GM12878 (cell line): ENCODE measurements at regions not wholly inside any gene's neighbourhood (a gene's known extent, or its start where the extent isn't known, plus 50 kb on each side); places are given as distances from the start of the nearest gene placed in this dataset.

ENCODE experiments used
- ATAC-seq: fragments of 200-7000 bp; cut with Tn5 transposase; 3 replicates; pipeline ENCODE4 v1.9.1; 2020; ENCODE audit warnings: mild to moderate bottlenecking, moderate library complexity
- BruUV-seq: library from RNA; stranded (reverse); fragments of 400-500 nt; replicated peaks from 2 replicates; lab custom pipeline; 2021; lab: Mats Ljungman, UMichigan
- CTCF ChIA-PET: fragments of 300-600 bp; sonication (Branson Sonifier 250); formaldehyde crosslinking; extraction: SDS; loops from one replicate; lab custom pipeline; 2021; ENCODE audit warnings: inconsistent platforms; lab: Yijun Ruan, JAX
- POLR2A ChIA-PET: fragments of 350-600 bp; formaldehyde crosslinking; extraction: SDS; loops from one replicate; lab custom pipeline; 2021; ENCODE audit warnings: inconsistent platforms; lab: Charles Lee
- RAD21 ChIA-PET: fragments of 300-600 bp; sonication (Branson Sonifier 250); formaldehyde crosslinking; loops from one replicate; lab custom pipeline; 2023; ENCODE audit warnings: antibody characterized with exemption; ENCODE audit not compliant: unreplicated experiment; lab: Charles Lee
- SMC1A ChIA-PET: fragments of 300-600 bp; sonication (Branson Sonifier 250); formaldehyde crosslinking; loops from one replicate; lab custom pipeline; 2023; ENCODE audit not compliant: unreplicated experiment, uncharacterized antibody; lab: Charles Lee
- DNase-seq: peaks from one replicate; pipeline ENCODE4 v3.0.0-alpha.2; 2011; ENCODE audit warnings: low read depth, low spot score
- FAIRE-seq: peaks from 3 replicates; lab custom pipeline; 2011; peaks lifted over from hg19 to GRCh38; lab: Jason Lieb, UNC
- H2AFZ ChIP-seq: 2 replicates; pipeline ENCODE4 v1.6.0; 2011; ENCODE audit warnings: low read depth, low read length, control low read depth; ENCODE audit not compliant: control insufficient read depth
- H3K27ac ChIP-seq: 2 replicates; pipeline ENCODE4 v1.5.1; 2011; ENCODE audit warnings: control low read depth; ENCODE audit not compliant: control insufficient read depth, insufficient read depth
- H3K27me3 ChIP-seq, 2 experiments: replicated peaks in 1 of 2; 2 replicates each; pipeline versions ENCODE4 v1.6.0 to v1.6.1; 2011; ENCODE audit warnings: low read length in 1 of 2; ENCODE audit not compliant: control insufficient read depth in 2 of 2, insufficient read depth in 2 of 2
- H3K36me3 ChIP-seq, 2 experiments: 2 replicates each; pipeline ENCODE4 v1.5.1; 2011; ENCODE audit warnings: low read length in 1 of 2; ENCODE audit not compliant: control insufficient read depth in 2 of 2, insufficient read depth in 2 of 2
- H3K4me1 ChIP-seq: 2 replicates; pipeline ENCODE4 v1.6.1; 2011; ENCODE audit warnings: mild to moderate bottlenecking, low read length, moderate library complexity, mixed read lengths; ENCODE audit not compliant: control insufficient read depth, insufficient read depth
- H3K4me2 ChIP-seq: 2 replicates; pipeline ENCODE4 v1.6.0; 2011; ENCODE audit warnings: control low read depth; ENCODE audit not compliant: control insufficient read depth, insufficient read depth
- H3K4me3 ChIP-seq: fragments of 200-600 bp; sonication (generic); 2 replicates; pipeline ENCODE4 v1.5.1; 2016
- H3K79me2 ChIP-seq: 2 replicates; pipeline ENCODE4 v1.6.0; 2011; ENCODE audit warnings: low read length; ENCODE audit not compliant: control insufficient read depth, insufficient read depth
- H3K9ac ChIP-seq: 2 replicates; pipeline ENCODE4 v1.8.0; 2011; ENCODE audit warnings: low read length, control low read depth, mixed read lengths; ENCODE audit not compliant: control insufficient read depth, insufficient read depth
- H3K9me3 ChIP-seq: replicated peaks from 3 replicates; pipeline ENCODE4 v1.5.1; 2011; ENCODE audit warnings: mild to moderate bottlenecking, low read length; ENCODE audit not compliant: control insufficient read depth, insufficient read depth
- H4K20me1 ChIP-seq: 2 replicates; pipeline ENCODE4 v1.6.0; 2011; ENCODE audit not compliant: control insufficient read depth, insufficient read depth
- BMI1 ChIP-seq: fragments of 450-650 bp; IDR thresholded peaks from 2 replicates; pipeline ENCODE4 v1.6.1; 2016; ENCODE audit warnings: mild to moderate bottlenecking, moderate library complexity, borderline replicate concordance
- CBX3 ChIP-seq: fragments of 200-600 bp; sonication (generic); IDR thresholded peaks from 2 replicates; pipeline ENCODE4 v1.6.1; 2016; ENCODE audit warnings: low read depth, borderline replicate concordance
- EZH2 ChIP-seq: IDR thresholded peaks from 2 replicates; pipeline ENCODE4 v1.6.1; 2012; ENCODE audit warnings: low read depth, mild to moderate bottlenecking, control low read depth, inconsistent platforms, low read length, borderline replicate concordance; ENCODE audit not compliant: control insufficient read depth
- HDAC2 ChIP-seq: fragments of 200-600 bp; sonication (generic); IDR thresholded peaks from 2 replicates; pipeline ENCODE4 v1.6.1; 2017
- LARP7 ChIP-seq: fragments of 450-650 bp; IDR thresholded peaks from 2 replicates; pipeline ENCODE4 v1.6.1; 2017; ENCODE audit warnings: mild to moderate bottlenecking
- MEF2A ChIP-seq: IDR thresholded peaks from 2 replicates; pipeline ENCODE4 v1.6.1; 2011; ENCODE audit warnings: low read depth, mild to moderate bottlenecking, low read length, moderate library complexity; ENCODE audit not compliant: insufficient read depth
- NFYA ChIP-seq: IDR thresholded peaks from 2 replicates; pipeline ENCODE4 v1.6.1; 2011; ENCODE audit warnings: low read depth, mild to moderate bottlenecking, low read length, improper control_type of control experiment, borderline replicate concordance
- NFYB ChIP-seq: IDR thresholded peaks from 2 replicates; pipeline ENCODE4 v1.6.1; 2011; ENCODE audit warnings: low read depth, mild to moderate bottlenecking, low read length, improper control_type of control experiment, moderate library complexity; ENCODE audit not compliant: insufficient read depth
- TCF12 ChIP-seq: IDR thresholded peaks from 2 replicates; pipeline ENCODE4 v1.6.1; 2011; ENCODE audit warnings: low read depth, mild to moderate bottlenecking, low read length
- in situ Hi-C: fragments of 300-500 bp; cut with MboI; formaldehyde crosslinking; loops from 9 replicates; pipeline ENCODE4 v1.14.3; 2018; ENCODE audit warnings: mixed read lengths
- intact Hi-C: fragments of 100-400 bp; cut with micrococcal nuclease; formaldehyde crosslinking; loops from one replicate; pipeline ENCODE4 v1.14.2; 2022; ENCODE audit not compliant: unreplicated experiment
- TF ChIP-seq, protein P1 (sequence below): IDR thresholded peaks from 2 replicates; pipeline ENCODE4 v1.6.1; 2011; ENCODE audit warnings: borderline replicate concordance, low read depth, mild to moderate bottlenecking, moderate library complexity, mixed read lengths, low read length; ENCODE audit not compliant: insufficient read depth; ENCODE audit errors: extremely low read length
- TF ChIP-seq, protein P2 (sequence below): IDR thresholded peaks from 2 replicates; pipeline ENCODE4 v1.6.1; 2012; ENCODE audit warnings: low read length, inconsistent platforms
- TF ChIP-seq, protein P3 (sequence below): IDR thresholded peaks from 2 replicates; pipeline ENCODE4 v1.6.1; 2011; ENCODE audit warnings: low read depth, low read length, improper control_type of control experiment, borderline replicate concordance
- TF ChIP-seq, protein P4 (sequence below): IDR thresholded peaks from 2 replicates; pipeline ENCODE4 v1.6.1; 2011; ENCODE audit warnings: low read depth, mild to moderate bottlenecking, low read length, moderate library complexity, borderline replicate concordance; ENCODE audit errors: extremely low read depth
- TF ChIP-seq, protein P5 (sequence below): fragments of 450-650 bp; IDR thresholded peaks from 2 replicates; pipeline ENCODE4 v1.6.1; 2017; ENCODE audit warnings: mild to moderate bottlenecking, low read depth, inconsistent platforms; ENCODE audit not compliant: poor library complexity, severe bottlenecking
- TF ChIP-seq, protein P6 (sequence below): fragments of 450-650 bp; IDR thresholded peaks from 2 replicates; pipeline ENCODE4 v1.6.1; 2017; ENCODE audit warnings: mild to moderate bottlenecking, moderate library complexity

DNA sequence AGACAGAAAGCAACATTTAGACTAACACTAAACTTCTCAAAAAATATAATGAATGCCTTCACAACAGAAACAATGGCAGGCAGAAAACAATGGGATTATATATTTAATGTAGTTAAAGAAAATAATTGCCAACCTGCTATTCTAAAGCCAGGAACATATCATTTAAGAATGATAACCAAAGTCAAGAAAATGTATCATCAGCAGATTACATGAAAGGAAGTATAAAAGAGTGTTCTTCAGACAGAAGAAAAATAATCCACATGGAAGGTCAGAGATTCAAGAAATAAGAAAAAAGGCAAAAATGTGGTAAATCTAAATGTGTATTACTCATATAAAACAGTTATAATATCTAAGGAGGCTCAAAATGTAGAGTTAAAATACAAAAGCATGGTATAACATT is 98.1 kb downstream of the CYP26A1 start:
- Histone ChIP-seq H3K36me3 (no peaks in the 10 kb centered on the region), H3K9me3 (no peaks in the 10 kb centered on the region; the same call in 1 of the 3 replicates), H3K79me2 (no peaks in the 10 kb centered on the region), H4K20me1 (no peaks in the 10 kb centered on the region), H3K4me2 (no peak overlapping the region), H2AFZ (no peak overlapping the region), H3K4me1 (no peaks in the 10 kb centered on the region), H3K27ac (no peak overlapping the region), H3K27me3 (no peaks in the 10 kb centered on the region; a peak in 3 of 4 replicates), H3K9ac (no peak overlapping the region), H3K4me3 (no peak overlapping the region)
- ChIA-PET POLR2A (no interaction called here), RAD21 (no interaction called here), SMC1A (no interaction called here), CTCF (no interaction called here)
- BruUV-seq: no TSS peak
- intact Hi-C loops: no loop called here
- in situ Hi-C loops: no loop called here
- DNase-seq: no peak
- FAIRE-seq: no peak
- ATAC-seq: no peak
- no peak for TF ChIP-seq MEF2A
- TF ChIP-seq, protein P1, sequence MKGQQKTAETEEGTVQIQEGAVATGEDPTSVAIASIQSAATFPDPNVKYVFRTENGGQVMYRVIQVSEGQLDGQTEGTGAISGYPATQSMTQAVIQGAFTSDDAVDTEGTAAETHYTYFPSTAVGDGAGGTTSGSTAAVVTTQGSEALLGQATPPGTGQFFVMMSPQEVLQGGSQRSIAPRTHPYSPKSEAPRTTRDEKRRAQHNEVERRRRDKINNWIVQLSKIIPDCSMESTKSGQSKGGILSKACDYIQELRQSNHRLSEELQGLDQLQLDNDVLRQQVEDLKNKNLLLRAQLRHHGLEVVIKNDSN: no peak
- TF ChIP-seq, protein P2, sequence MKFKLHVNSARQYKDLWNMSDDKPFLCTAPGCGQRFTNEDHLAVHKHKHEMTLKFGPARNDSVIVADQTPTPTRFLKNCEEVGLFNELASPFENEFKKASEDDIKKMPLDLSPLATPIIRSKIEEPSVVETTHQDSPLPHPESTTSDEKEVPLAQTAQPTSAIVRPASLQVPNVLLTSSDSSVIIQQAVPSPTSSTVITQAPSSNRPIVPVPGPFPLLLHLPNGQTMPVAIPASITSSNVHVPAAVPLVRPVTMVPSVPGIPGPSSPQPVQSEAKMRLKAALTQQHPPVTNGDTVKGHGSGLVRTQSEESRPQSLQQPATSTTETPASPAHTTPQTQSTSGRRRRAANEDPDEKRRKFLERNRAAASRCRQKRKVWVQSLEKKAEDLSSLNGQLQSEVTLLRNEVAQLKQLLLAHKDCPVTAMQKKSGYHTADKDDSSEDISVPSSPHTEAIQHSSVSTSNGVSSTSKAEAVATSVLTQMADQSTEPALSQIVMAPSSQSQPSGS: no peak
- no peak for TF ChIP-seq NFYB
- no peak for TF ChIP-seq HDAC2
- no peak for TF ChIP-seq BMI1
- TF ChIP-seq EZH2: no peak
- no peak for TF ChIP-seq CBX3
- no peak for TF ChIP-seq NFYA
- TF ChIP-seq TCF12: no peak
- TF ChIP-seq, protein P3, sequence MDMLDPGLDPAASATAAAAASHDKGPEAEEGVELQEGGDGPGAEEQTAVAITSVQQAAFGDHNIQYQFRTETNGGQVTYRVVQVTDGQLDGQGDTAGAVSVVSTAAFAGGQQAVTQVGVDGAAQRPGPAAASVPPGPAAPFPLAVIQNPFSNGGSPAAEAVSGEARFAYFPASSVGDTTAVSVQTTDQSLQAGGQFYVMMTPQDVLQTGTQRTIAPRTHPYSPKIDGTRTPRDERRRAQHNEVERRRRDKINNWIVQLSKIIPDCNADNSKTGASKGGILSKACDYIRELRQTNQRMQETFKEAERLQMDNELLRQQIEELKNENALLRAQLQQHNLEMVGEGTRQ: no peak
- TF ChIP-seq, protein P4, sequence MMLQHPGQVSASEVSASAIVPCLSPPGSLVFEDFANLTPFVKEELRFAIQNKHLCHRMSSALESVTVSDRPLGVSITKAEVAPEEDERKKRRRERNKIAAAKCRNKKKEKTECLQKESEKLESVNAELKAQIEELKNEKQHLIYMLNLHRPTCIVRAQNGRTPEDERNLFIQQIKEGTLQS: no peak
- TF ChIP-seq LARP7: no peak
- TF ChIP-seq, protein P5, sequence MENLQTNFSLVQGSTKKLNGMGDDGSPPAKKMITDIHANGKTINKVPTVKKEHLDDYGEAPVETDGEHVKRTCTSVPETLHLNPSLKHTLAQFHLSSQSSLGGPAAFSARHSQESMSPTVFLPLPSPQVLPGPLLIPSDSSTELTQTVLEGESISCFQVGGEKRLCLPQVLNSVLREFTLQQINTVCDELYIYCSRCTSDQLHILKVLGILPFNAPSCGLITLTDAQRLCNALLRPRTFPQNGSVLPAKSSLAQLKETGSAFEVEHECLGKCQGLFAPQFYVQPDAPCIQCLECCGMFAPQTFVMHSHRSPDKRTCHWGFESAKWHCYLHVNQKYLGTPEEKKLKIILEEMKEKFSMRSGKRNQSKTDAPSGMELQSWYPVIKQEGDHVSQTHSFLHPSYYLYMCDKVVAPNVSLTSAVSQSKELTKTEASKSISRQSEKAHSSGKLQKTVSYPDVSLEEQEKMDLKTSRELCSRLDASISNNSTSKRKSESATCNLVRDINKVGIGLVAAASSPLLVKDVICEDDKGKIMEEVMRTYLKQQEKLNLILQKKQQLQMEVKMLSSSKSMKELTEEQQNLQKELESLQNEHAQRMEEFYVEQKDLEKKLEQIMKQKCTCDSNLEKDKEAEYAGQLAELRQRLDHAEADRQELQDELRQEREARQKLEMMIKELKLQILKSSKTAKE: no peak
- TF ChIP-seq, protein P6, sequence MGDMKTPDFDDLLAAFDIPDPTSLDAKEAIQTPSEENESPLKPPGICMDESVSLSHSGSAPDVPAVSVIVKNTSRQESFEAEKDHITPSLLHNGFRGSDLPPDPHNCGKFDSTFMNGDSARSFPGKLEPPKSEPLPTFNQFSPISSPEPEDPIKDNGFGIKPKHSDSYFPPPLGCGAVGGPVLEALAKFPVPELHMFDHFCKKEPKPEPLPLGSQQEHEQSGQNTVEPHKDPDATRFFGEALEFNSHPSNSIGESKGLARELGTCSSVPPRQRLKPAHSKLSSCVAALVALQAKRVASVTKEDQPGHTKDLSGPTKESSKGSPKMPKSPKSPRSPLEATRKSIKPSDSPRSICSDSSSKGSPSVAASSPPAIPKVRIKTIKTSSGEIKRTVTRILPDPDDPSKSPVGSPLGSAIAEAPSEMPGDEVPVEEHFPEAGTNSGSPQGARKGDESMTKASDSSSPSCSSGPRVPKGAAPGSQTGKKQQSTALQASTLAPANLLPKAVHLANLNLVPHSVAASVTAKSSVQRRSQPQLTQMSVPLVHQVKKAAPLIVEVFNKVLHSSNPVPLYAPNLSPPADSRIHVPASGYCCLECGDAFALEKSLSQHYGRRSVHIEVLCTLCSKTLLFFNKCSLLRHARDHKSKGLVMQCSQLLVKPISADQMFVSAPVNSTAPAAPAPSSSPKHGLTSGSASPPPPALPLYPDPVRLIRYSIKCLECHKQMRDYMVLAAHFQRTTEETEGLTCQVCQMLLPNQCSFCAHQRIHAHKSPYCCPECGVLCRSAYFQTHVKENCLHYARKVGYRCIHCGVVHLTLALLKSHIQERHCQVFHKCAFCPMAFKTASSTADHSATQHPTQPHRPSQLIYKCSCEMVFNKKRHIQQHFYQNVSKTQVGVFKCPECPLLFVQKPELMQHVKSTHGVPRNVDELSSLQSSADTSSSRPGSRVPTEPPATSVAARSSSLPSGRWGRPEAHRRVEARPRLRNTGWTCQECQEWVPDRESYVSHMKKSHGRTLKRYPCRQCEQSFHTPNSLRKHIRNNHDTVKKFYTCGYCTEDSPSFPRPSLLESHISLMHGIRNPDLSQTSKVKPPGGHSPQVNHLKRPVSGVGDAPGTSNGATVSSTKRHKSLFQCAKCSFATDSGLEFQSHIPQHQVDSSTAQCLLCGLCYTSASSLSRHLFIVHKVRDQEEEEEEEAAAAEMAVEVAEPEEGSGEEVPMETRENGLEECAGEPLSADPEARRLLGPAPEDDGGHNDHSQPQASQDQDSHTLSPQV: no peak
